ENCODE measurements at regions not wholly inside any gene's neighbourhood (a gene's known extent, or its start where the extent isn't known, plus 50 kb on each side); places are given as distances from the start of the nearest gene placed in this dataset.
"Not testable (repeated sequence)": the region's sequence is repeated elsewhere in the genome, so short reads cannot be mapped to it uniquely, and the experiment has no call there.

DNA sequence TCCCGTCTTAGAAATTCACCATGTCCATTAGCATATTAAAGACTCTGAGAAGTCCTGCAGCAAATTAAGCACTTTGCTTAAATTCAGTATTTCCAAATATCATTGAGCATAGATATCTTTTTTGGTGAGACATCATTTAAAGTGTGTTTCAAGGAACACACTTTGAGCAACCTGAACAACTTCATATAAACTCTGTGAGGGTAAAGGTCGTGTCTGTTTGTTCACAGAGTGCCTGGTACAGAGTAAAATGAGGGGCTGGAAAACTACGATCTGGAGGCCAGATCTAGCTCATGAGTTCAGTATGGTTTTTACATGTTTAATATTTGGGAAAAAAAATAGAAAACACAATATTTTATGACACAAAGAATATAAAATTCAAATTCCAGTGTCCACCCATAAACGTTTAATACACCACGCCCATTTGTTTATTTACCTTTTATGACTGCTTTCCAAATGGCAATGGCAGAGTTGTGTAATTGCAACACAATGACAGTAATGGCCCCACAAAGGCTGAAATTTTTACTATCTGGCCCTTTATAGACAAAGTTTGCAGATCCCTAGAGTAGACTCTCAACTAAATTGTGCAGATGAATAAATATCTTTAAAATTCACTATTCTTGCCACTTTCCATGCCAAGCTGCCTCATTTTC is 67.4 kb downstream of the SNTN start:
- Mint-ChIP-seq H3K27me3 (ENCODE audit: insufficient read depth, low read depth) (no peaks in the 10 kb centered on the region), H3K27ac (no peak overlapping the region), H3K9me3 (peaks cover 17% of the 10 kb centered on the region), H3K36me3 (no peaks in the 10 kb centered on the region), H3K4me3 (no peak overlapping the region), H3K4me1 (no peaks in the 10 kb centered on the region)
- H2AFZ ChIP-seq (replicated peaks): no peak overlapping the region
- H3K4me1 ChIP-seq: peaks cover 8% of the 10 kb centered on the region
- no peak overlapping the region for H3K4me3 ChIP-seq
- TF ChIP-seq, protein P1, sequence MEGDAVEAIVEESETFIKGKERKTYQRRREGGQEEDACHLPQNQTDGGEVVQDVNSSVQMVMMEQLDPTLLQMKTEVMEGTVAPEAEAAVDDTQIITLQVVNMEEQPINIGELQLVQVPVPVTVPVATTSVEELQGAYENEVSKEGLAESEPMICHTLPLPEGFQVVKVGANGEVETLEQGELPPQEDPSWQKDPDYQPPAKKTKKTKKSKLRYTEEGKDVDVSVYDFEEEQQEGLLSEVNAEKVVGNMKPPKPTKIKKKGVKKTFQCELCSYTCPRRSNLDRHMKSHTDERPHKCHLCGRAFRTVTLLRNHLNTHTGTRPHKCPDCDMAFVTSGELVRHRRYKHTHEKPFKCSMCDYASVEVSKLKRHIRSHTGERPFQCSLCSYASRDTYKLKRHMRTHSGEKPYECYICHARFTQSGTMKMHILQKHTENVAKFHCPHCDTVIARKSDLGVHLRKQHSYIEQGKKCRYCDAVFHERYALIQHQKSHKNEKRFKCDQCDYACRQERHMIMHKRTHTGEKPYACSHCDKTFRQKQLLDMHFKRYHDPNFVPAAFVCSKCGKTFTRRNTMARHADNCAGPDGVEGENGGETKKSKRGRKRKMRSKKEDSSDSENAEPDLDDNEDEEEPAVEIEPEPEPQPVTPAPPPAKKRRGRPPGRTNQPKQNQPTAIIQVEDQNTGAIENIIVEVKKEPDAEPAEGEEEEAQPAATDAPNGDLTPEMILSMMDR (IDR thresholded peaks at IDR 0.05): no peak
- no peak for TF ChIP-seq EZH2 (IDR thresholded peaks at IDR 0.05)
- no peak for TF ChIP-seq EZH2phosphoT487 (IDR thresholded peaks at IDR 0.05)
- peaks cover 12% of the 10 kb centered on the region for H3K9me3 ChIP-seq (ENCODE audit: low read depth)
- no peak for DNase-seq (ENCODE audit: low spot score)
- H3F3A ChIP-seq (ENCODE audit: low read depth): peaks cover 12% of the 10 kb centered on the region
- H3K4me2 ChIP-seq: no peak overlapping the region
- no peaks in the 10 kb centered on the region for H3K79me2 ChIP-seq (ENCODE audit: low read depth)
- no peaks in the 10 kb centered on the region for H4K20me1 ChIP-seq (ENCODE audit: low read depth)
- H3K9ac ChIP-seq: no peak overlapping the region
- H3K27me3 ChIP-seq: no peaks in the 10 kb centered on the region
- H3K27ac ChIP-seq: no peak overlapping the region
- H3K36me3 ChIP-seq: no peaks in the 10 kb centered on the region

DNA sequence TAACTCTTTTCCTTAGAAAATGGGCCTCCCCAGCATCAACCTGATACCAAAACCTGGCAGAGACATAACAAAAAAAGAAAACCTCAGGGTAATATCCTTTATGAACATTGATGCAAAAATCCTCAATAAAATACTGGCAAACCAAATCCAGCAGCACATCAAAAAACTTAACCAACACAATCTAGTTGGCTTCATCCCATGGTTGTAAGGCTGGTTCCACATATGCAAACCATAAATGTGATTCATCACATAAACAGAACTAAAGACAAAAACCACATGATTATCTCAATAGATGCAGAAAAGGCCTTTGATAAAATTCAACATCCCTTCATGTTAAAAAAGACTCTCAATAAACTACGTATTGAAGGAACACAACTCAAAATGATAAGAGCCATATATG is 68.5 kb downstream of the SNTN start:
- H3K27ac ChIP-seq; H3K27ac Mint-ChIP-seq; H3K4me2 ChIP-seq; DNase-seq (ENCODE audit: low spot score); H3K4me1 Mint-ChIP-seq; H3K79me2 ChIP-seq (ENCODE audit: low read depth); H3K9ac ChIP-seq; H3K36me3 Mint-ChIP-seq; H3K4me3 ChIP-seq; H3K4me1 ChIP-seq; H3K27me3 ChIP-seq; H3K27me3 Mint-ChIP-seq (ENCODE audit: insufficient read depth, low read depth); H2AFZ ChIP-seq (replicated peaks); H3K4me3 Mint-ChIP-seq; H3K36me3 ChIP-seq; H4K20me1 ChIP-seq (ENCODE audit: low read depth): not testable (repeated sequence)
- peaks cover 17% of the 10 kb centered on the region for H3K9me3 Mint-ChIP-seq
- Histone ChIP-seq H3F3A (ENCODE audit: low read depth) (peaks cover 12% of the 10 kb centered on the region), H3K9me3 (ENCODE audit: low read depth) (peaks cover 12% of the 10 kb centered on the region)

DNA sequence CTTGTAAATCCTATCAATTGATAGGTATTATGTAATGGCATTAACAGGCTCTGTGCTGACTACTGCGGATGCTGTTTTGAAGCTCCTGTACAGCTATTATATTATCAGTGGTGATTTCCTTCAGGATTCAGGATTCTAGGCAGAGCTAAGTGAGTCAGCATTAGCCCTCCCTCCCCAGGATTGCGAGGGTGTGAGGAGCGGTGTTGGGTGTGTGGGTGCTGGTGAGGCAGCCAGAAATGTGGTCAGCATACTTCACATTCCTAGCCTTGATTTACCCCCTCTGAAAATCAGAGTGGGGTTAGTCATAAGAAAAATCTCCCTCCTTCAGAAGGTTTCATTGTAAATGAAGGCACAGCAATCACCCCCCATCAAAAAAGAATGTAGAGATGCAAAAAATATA is 72.5 kb downstream of the SNTN start:
- Histone ChIP-seq H4K20me1 (ENCODE audit: low read depth) (no peaks in the 10 kb centered on the region), H3K4me1 (peaks cover 8% of the 10 kb centered on the region), H3K36me3 (no peaks in the 10 kb centered on the region), H2AFZ (replicated peaks) (no peak overlapping the region), H3K27ac (no peak overlapping the region), H3K9me3 (ENCODE audit: low read depth) (peaks cover 12% of the 10 kb centered on the region), H3K27me3 (no peaks in the 10 kb centered on the region), H3K9ac (no peak overlapping the region), H3K79me2 (ENCODE audit: low read depth) (no peaks in the 10 kb centered on the region), H3F3A (ENCODE audit: low read depth) (peaks cover 12% of the 10 kb centered on the region), H3K4me2 (no peak overlapping the region), H3K4me3 (no peak overlapping the region)
- TF ChIP-seq, protein P1 (IDR thresholded peaks at IDR 0.05): no peak
- TF ChIP-seq EZH2phosphoT487 (IDR thresholded peaks at IDR 0.05) (no peak), EZH2 (IDR thresholded peaks at IDR 0.05) (no peak)
- H3K4me1 Mint-ChIP-seq: no peaks in the 10 kb centered on the region
- no peak overlapping the region for H3K27ac Mint-ChIP-seq
- no peaks in the 10 kb centered on the region for H3K36me3 Mint-ChIP-seq
- DNase-seq (ENCODE audit: low spot score): no peak
- no peak overlapping the region for H3K4me3 Mint-ChIP-seq
- no peaks in the 10 kb centered on the region for H3K27me3 Mint-ChIP-seq (ENCODE audit: insufficient read depth, low read depth)
- H3K9me3 Mint-ChIP-seq: peaks cover 17% of the 10 kb centered on the region

DNA sequence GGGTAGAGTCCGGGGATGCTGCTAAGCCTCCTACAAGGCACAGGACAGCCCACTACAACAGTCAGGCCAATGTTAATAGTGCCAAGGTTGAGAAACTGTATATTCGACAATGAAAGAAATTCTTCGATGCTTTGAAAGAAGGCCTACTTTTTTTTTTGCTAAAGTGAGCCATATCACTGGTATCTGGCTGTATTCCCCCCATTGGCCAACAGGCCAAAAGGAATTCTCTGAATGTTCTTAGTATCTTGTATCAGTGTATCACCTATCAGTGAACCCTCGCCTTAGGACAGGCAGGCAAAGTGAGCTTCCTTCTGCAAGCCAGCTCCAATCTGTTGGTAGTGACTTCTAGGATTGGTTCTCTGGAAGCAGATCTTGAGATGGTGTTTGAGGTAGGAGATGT is 74.2 kb downstream of the SNTN start:
- Histone ChIP-seq H3K36me3 (no peaks in the 10 kb centered on the region), H2AFZ (replicated peaks) (no peak overlapping the region), H3K4me1 (no peaks in the 10 kb centered on the region), H3K9ac (no peak overlapping the region), H3F3A (ENCODE audit: low read depth) (peaks cover 4% of the 10 kb centered on the region), H3K4me3 (no peak overlapping the region), H3K9me3 (ENCODE audit: low read depth) (peaks cover 11% of the 10 kb centered on the region), H3K4me2 (no peak overlapping the region), H3K27me3 (no peaks in the 10 kb centered on the region), H3K27ac (no peak overlapping the region), H4K20me1 (ENCODE audit: low read depth) (no peaks in the 10 kb centered on the region), H3K79me2 (ENCODE audit: low read depth) (no peaks in the 10 kb centered on the region)
- H3K27ac Mint-ChIP-seq: no peak overlapping the region
- no peaks in the 10 kb centered on the region for H3K4me1 Mint-ChIP-seq
- H3K36me3 Mint-ChIP-seq: no peaks in the 10 kb centered on the region
- peaks cover 11% of the 10 kb centered on the region for H3K9me3 Mint-ChIP-seq
- TF ChIP-seq, protein P1 (IDR thresholded peaks at IDR 0.05): no peak
- TF ChIP-seq EZH2phosphoT487 (IDR thresholded peaks at IDR 0.05): no peak
- TF ChIP-seq EZH2 (IDR thresholded peaks at IDR 0.05): no peak
- no peak for DNase-seq (ENCODE audit: low spot score)
- no peak overlapping the region for H3K4me3 Mint-ChIP-seq
- no peaks in the 10 kb centered on the region for H3K27me3 Mint-ChIP-seq (ENCODE audit: insufficient read depth, low read depth)
